ENCODE measurements at regions not wholly inside any gene's neighbourhood (a gene's known extent, or its start where the extent isn't known, plus 50 kb on each side); places are given as distances from the start of the nearest gene placed in this dataset.

GRCh38 chr2:181190711-181191110 is 210.3 kb downstream of the UBE2E3 start:
- Histone ChIP-seq H3K79me2 (ENCODE audit: insufficient read depth, low read length) (no peaks in the 10 kb centered on the region), H3K4me3 (ENCODE audit: low read depth in 1 of 2, low read length in 2 of 2) (no peak overlapping the region), H4K20me1 (ENCODE audit: insufficient read depth, low read length) (no peaks in the 10 kb centered on the region), H3K9ac (ENCODE audit: low read depth, low read length) (no peak overlapping the region), H3K27ac (ENCODE audit: low read length) (no peak overlapping the region), H3K36me3 (ENCODE audit: insufficient read depth, low read length) (no peaks in the 10 kb centered on the region), H3K27me3 (ENCODE audit: insufficient read depth, low read length, poor library complexity) (no peaks in the 10 kb centered on the region), H3K4me1 (ENCODE audit: insufficient read depth, low read length) (no peaks in the 10 kb centered on the region), H2AFZ (ENCODE audit: low read depth, low read length) (no peak overlapping the region), H3K9me3 (ENCODE audit: insufficient read depth, low read length, severe bottlenecking) (no peaks in the 10 kb centered on the region), H3K4me2 (ENCODE audit: insufficient read depth, low read length) (no peak overlapping the region)
- no peak for ATAC-seq (ENCODE audit: insufficient read depth, low read depth)
- no peak for TF ChIP-seq EZH2 (IDR thresholded peaks at IDR 0.05; ENCODE audit: borderline replicate concordance, low read depth, low read length, severe bottlenecking)
- no peak for TF ChIP-seq CTCF (IDR thresholded peaks at IDR 0.05; ENCODE audit: borderline replicate concordance, extremely low read depth, low read length, poor library complexity, severe bottlenecking)
- DNase-seq, result no peak

GRCh38 chr2:181193550-181193949 is 213.1 kb downstream of the UBE2E3 start:
- Histone ChIP-seq H3K4me1 (ENCODE audit: insufficient read depth, low read length) (peaks cover 15% of the 10 kb centered on the region), H3K27ac (ENCODE audit: low read length) (no peak overlapping the region), H4K20me1 (ENCODE audit: insufficient read depth, low read length) (no peaks in the 10 kb centered on the region), H3K4me3 (ENCODE audit: low read depth in 1 of 2, low read length in 2 of 2) (no peak overlapping the region), H3K79me2 (ENCODE audit: insufficient read depth, low read length) (no peaks in the 10 kb centered on the region; the same call in 1 of the 2 replicates), H3K9ac (ENCODE audit: low read depth, low read length) (no peak overlapping the region), H3K27me3 (ENCODE audit: insufficient read depth, low read length, poor library complexity) (no peaks in the 10 kb centered on the region), H3K36me3 (ENCODE audit: insufficient read depth, low read length) (no peaks in the 10 kb centered on the region), H3K4me2 (ENCODE audit: insufficient read depth, low read length) (no peak overlapping the region), H2AFZ (ENCODE audit: low read depth, low read length) (no peak overlapping the region), H3K9me3 (ENCODE audit: insufficient read depth, low read length, severe bottlenecking) (no peaks in the 10 kb centered on the region)
- DNase-seq (no peak), ATAC-seq (ENCODE audit: insufficient read depth, low read depth) (no peak)
- TF ChIP-seq CTCF (IDR thresholded peaks at IDR 0.05; ENCODE audit: borderline replicate concordance, extremely low read depth, low read length, poor library complexity, severe bottlenecking) (no peak), EZH2 (IDR thresholded peaks at IDR 0.05; ENCODE audit: borderline replicate concordance, low read depth, low read length, severe bottlenecking) (no peak)

- Histone ChIP-seq H3K27ac (ENCODE audit: low read length) (no peak overlapping the region), H3K9me3 (ENCODE audit: insufficient read depth, low read length, severe bottlenecking) (no peaks in the 10 kb centered on the region), H3K4me2 (ENCODE audit: insufficient read depth, low read length) (no peak overlapping the region), H3K4me3 (ENCODE audit: low read depth in 1 of 2, low read length in 2 of 2) (no peak overlapping the region), H3K36me3 (ENCODE audit: insufficient read depth, low read length) (no peaks in the 10 kb centered on the region), H3K4me1 (ENCODE audit: insufficient read depth, low read length) (peaks cover 15% of the 10 kb centered on the region), H3K79me2 (ENCODE audit: insufficient read depth, low read length) (no peaks in the 10 kb centered on the region; the same call in 1 of the 2 replicates), H4K20me1 (ENCODE audit: insufficient read depth, low read length) (no peaks in the 10 kb centered on the region), H3K27me3 (ENCODE audit: insufficient read depth, low read length, poor library complexity) (no peaks in the 10 kb centered on the region), H3K9ac (ENCODE audit: low read depth, low read length) (no peak overlapping the region), H2AFZ (ENCODE audit: low read depth, low read length) (no peak overlapping the region)
- no peak for TF ChIP-seq EZH2 (IDR thresholded peaks at IDR 0.05; ENCODE audit: borderline replicate concordance, low read depth, low read length, severe bottlenecking)
- TF ChIP-seq CTCF (IDR thresholded peaks at IDR 0.05; ENCODE audit: borderline replicate concordance, extremely low read depth, low read length, poor library complexity, severe bottlenecking), result no peak
- DNase-seq, result no peak
- no peak for ATAC-seq (ENCODE audit: insufficient read depth, low read depth)
Observed at GRCh38 chr2:181196401-181196800, 216.0 kb downstream of the UBE2E3 start.
